Superior temporal gyrus (tissue), 1 donor: ENCODE measurements at regions not wholly inside any gene's neighbourhood (a gene's known extent, or its start where the extent isn't known, plus 50 kb on each side); places are given as distances from the start of the nearest gene placed in this dataset.
"Not testable (repeated sequence)": the region's sequence is repeated elsewhere in the genome, so short reads cannot be mapped to it uniquely, and the experiment has no call there.

Source experiments
- DNase-seq: peaks from one replicate; pipeline ENCODE4 v3.0.0-alpha.2; 2016; ENCODE audit errors: extremely low spot score

GRCh38 chr7:145919712-145920111 is 196.9 kb upstream of the CNTNAP2 start:
- DNase-seq: no peak

GRCh38 chr7:145916776-145917175 is 199.8 kb upstream of the CNTNAP2 start:
- no peak for DNase-seq

- DNase-seq: no peak
Measured at GRCh38 chr7:145915679-145916078, 200.9 kb upstream of the CNTNAP2 start.

GRCh38 chr7:145909991-145910513 is 206.5 kb upstream of the CNTNAP2 start:
- DNase-seq: no peak

GRCh38 chr7:145903658-145904057 is 212.9 kb upstream of the CNTNAP2 start:
- no peak for DNase-seq

- no peak for DNase-seq
Measured at GRCh38 chr7:145902123-145902522, 214.5 kb upstream of the CNTNAP2 start.

- no peak for DNase-seq
Measured at GRCh38 chr7:145899938-145900337, 216.7 kb upstream of the CNTNAP2 start.

- DNase-seq: no peak
Measured at GRCh38 chr7:145893925-145894535, 222.6 kb upstream of the CNTNAP2 start.

GRCh38 chr7:145884716-145885514 is 231.7 kb upstream of the CNTNAP2 start:
- no peak for DNase-seq

- no peak for DNase-seq
Measured at GRCh38 chr7:145876376-145876775, 240.2 kb upstream of the CNTNAP2 start.

- no peak for DNase-seq
Measured at GRCh38 chr7:145875267-145875666, 241.3 kb upstream of the CNTNAP2 start.

GRCh38 chr7:145868935-145869334 is 247.7 kb upstream of the CNTNAP2 start:
- no peak for DNase-seq

- DNase-seq: no peak
Measured at GRCh38 chr7:145862212-145862611, 254.4 kb upstream of the CNTNAP2 start.

GRCh38 chr7:145860809-145861208 is 255.8 kb upstream of the CNTNAP2 start:
- DNase-seq: no peak

GRCh38 chr7:145850636-145851035 is 266.0 kb upstream of the CNTNAP2 start:
- no peak for DNase-seq

GRCh38 chr7:145848691-145849090 is 267.9 kb upstream of the CNTNAP2 start:
- DNase-seq: no peak

GRCh38 chr7:145845345-145845744 is 271.3 kb upstream of the CNTNAP2 start:
- DNase-seq: no peak

GRCh38 chr7:145839814-145840213 is 276.8 kb upstream of the CNTNAP2 start:
- DNase-seq: no peak

GRCh38 chr7:145831616-145832206 is 284.9 kb upstream of the CNTNAP2 start:
- no peak for DNase-seq

GRCh38 chr7:145817687-145818086 is 298.9 kb upstream of the CNTNAP2 start:
- no peak for DNase-seq

GRCh38 chr7:145812218-145812617 is 304.4 kb upstream of the CNTNAP2 start:
- no peak for DNase-seq

GRCh38 chr7:145805496-145805895 is 311.1 kb upstream of the CNTNAP2 start:
- DNase-seq: not testable (repeated sequence)

GRCh38 chr7:145797507-145797906 is 319.1 kb upstream of the CNTNAP2 start:
- no peak for DNase-seq
